ENCODE measurements at regions not wholly inside any gene's neighbourhood (a gene's known extent, or its start where the extent isn't known, plus 50 kb on each side); places are given as distances from the start of the nearest gene placed in this dataset.
"Not testable (repeated sequence)": the region's sequence is repeated elsewhere in the genome, so short reads cannot be mapped to it uniquely, and the experiment has no call there.

GRCh38 chr6:118367314-118367713 is 180.8 kb upstream of the PLN start:
- peak; percentile 64 for DNase-seq (ENCODE audit: low spot score)

- DNase-seq (ENCODE audit: low spot score) = no peak
Observed at GRCh38 chr6:118370722-118371121, 177.4 kb upstream of the PLN start.

GRCh38 chr6:118371955-118372354 is 176.1 kb upstream of the PLN start:
- DNase-seq (ENCODE audit: low spot score) = no peak

GRCh38 chr6:118372413-118372812 is 175.7 kb upstream of the PLN start:
- no peak for DNase-seq (ENCODE audit: low spot score)

GRCh38 chr6:118377711-118378414 is 170.2 kb upstream of the PLN start:
- DNase-seq (ENCODE audit: low spot score) = no peak

GRCh38 chr6:118380620-118381019 is 167.5 kb upstream of the PLN start:
- DNase-seq (ENCODE audit: low spot score) = not testable (repeated sequence)

GRCh38 chr6:118382126-118382525 is 166.0 kb upstream of the PLN start:
- no peak for DNase-seq (ENCODE audit: low spot score)

- DNase-seq (ENCODE audit: low spot score) = no peak
Observed at GRCh38 chr6:118383924-118384323, 164.2 kb upstream of the PLN start.

GRCh38 chr6:118386975-118387374 is 161.1 kb upstream of the PLN start:
- DNase-seq (ENCODE audit: low spot score) = no peak

- DNase-seq (ENCODE audit: low spot score) = no peak
Observed at GRCh38 chr6:118387921-118388701, 160.0 kb upstream of the PLN start.

- no peak for DNase-seq (ENCODE audit: low spot score)
Observed at GRCh38 chr6:118391086-118391485, 157.0 kb upstream of the PLN start.

GRCh38 chr6:118394106-118394505 is 154.0 kb upstream of the PLN start:
- no peak for DNase-seq (ENCODE audit: low spot score)

GRCh38 chr6:118396969-118397368 is 151.1 kb upstream of the PLN start:
- no peak for DNase-seq (ENCODE audit: low spot score)

GRCh38 chr6:118397671-118398465 is 150.2 kb upstream of the PLN start:
- DNase-seq (ENCODE audit: low spot score) = no peak

- DNase-seq (ENCODE audit: low spot score) = no peak
Observed at GRCh38 chr6:118400098-118400497, 148.0 kb upstream of the PLN start.

- DNase-seq (ENCODE audit: low spot score) = no peak
Observed at GRCh38 chr6:118400582-118400981, 147.5 kb upstream of the PLN start.

- no peak for DNase-seq (ENCODE audit: low spot score)
Observed at GRCh38 chr6:118401325-118401975, 146.6 kb upstream of the PLN start.

GRCh38 chr6:118403036-118403435 is 145.1 kb upstream of the PLN start:
- no peak for DNase-seq (ENCODE audit: low spot score)

GRCh38 chr6:118408863-118409262 is 139.2 kb upstream of the PLN start:
- DNase-seq (ENCODE audit: low spot score) = no peak

- DNase-seq (ENCODE audit: low spot score) = no peak
Observed at GRCh38 chr6:118410001-118410400, 138.1 kb upstream of the PLN start.

Measured in hematopoietic multipotent progenitor cell treated with erythropoietin and hydrocortisone succinate and interleukin-3 and kit ligand, for 15 days (in vitro differentiated cells).